Activated T-helper 1 cell treated with anti-CD3 and anti-CD28 coated beads, Interleukin-2, amount 50 U/mL, for 16 hours (primary cell): ENCODE measurements at regions not wholly inside any gene's neighbourhood (a gene's known extent, or its start where the extent isn't known, plus 50 kb on each side); places are given as distances from the start of the nearest gene placed in this dataset.

ENCODE experiments used
- DNase-seq, 2 donors: peaks; one replicate each; pipeline ENCODE4 v3.0.0-alpha.2; 2020; ENCODE audit warnings: low read depth in 1 of 2, low spot score in 1 of 2

DNA sequence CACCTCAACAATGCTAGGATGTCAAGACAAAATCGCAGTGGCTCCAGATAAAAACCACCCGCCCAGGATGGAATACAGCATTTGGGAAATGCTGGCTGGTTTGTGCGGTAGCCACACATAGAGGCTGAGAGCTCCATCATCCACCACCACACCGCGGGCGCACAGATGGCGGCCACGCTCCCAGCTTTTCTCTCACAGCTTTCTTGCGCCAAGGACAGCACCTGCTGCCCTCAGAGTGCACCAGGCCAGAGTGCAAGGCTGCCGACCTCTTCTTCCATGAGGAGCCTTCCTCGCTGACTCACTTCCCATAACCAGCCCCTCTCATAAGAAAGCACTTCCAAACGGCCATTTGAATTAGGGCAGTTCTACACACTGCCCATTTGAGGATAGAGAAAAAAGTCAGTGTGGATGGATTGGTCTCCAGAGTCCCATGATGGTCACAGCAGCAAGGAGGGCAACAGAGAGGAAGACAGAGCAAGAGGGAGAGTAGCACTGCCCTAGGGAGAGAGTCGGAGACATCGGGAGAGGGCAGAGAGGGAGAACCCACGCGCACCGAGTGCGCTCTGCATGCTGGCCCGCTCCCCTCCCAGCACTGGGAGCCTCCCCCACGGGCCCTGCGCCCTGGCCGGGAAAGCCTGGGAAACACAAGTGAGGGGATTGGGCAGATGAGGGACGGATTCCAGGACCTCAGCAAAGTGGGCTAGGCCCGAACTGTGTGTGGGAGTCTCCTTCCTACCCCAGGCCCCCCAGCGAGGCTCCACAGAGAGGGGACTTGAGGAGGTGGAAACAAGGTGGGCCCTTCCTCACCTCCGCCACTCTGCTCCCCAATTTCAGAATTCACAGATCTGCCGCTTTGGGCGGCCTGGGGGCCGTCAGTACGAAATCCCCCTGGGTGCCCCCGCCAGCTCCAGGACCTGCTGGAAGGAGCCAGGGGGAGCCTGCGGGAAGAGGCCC, 156.9 kb downstream of the USP12 start:
- DNase-seq: no peak

DNA sequence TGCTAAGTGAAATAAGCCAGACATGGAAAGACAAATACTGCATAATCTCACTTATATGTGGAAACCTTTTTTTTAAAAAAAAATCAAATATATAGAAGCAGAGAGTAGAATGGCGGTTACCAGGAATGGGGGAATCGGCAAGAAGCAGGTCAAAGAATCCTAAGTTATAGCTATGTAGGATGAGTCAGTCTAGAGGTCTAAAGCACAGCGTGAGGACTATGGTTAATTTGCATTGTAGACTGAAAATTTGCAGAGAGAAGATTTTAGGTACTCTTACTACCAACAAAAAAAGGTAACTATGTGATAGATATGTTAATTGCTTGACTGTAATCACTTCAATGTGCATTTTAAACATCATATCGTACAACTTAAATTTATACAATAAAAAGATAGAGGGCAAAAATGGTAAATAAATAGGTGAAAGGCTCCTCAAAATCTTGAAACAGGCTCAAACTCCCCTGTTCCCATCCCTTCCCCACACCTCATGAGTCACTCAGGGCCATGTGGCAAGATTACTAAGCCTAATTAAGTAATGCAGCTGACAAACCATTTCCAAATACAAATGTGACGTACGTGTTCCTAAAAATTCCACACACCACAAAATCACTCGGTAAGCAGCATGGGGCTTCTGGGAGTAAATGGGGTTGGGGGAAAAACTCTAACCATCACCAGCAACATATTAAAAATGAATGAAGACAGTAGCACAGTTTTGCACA, 159.0 kb downstream of the USP12 start:
- no peak for DNase-seq

DNA sequence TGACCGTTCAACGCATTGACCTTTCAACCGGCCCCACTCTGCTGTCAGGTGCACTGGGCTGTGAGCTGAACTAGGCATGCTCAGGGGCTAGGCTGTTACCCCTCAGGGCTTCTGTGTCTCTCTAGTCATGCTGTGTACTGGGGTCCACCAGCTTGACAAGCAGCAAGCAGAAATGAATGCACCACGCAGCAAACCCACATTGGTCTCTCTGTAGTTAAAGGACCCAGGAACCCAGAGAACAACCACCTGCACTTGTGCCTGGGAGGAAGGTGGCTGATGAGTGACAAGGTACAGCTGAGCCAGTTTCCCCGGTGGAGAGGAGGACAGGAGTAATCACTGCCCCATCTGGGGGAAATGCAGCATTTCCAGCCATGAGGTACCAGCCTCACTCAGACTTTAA, 159.9 kb downstream of the USP12 start:
- DNase-seq: no peak

DNA sequence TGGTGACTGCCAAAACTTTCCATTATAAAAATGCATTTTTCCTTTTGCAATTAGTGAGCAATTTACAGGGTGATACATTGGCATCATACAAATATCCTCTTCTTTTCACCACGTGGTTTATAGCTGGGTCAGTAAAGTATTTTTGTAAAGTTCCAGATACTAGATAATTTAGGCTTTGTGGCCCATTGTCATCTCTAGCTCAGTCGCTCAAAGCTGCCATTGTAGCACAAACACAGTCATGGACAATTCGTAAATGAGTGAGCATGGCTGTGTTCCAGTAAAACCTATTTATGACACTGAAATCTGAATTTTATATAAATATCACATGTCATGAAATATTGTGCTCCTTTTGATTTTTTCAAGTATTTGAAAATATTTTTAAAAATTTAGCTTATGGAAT, 162.9 kb downstream of the USP12 start:
- no peak for DNase-seq

DNA sequence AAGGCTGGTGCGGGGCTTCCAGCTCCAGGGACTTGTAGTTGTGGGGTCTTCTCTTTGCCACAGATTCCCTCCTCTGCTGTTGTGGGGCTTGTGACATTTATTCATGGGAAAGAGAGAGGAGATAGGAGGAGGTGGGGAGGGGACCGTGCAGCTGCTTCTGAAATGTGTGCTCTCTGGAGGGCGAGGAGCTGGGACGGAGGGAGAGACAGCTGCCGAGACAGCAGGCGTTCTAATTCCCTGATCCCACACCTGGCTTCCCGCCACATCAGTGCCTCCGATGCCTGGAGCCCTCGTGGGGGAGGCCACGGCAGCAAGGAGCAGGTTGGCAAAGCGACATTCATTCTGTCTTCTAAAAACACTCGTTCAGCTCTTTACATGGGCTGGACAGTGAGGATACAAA, 164.4 kb downstream of the USP12 start:
- no peak for DNase-seq

DNA sequence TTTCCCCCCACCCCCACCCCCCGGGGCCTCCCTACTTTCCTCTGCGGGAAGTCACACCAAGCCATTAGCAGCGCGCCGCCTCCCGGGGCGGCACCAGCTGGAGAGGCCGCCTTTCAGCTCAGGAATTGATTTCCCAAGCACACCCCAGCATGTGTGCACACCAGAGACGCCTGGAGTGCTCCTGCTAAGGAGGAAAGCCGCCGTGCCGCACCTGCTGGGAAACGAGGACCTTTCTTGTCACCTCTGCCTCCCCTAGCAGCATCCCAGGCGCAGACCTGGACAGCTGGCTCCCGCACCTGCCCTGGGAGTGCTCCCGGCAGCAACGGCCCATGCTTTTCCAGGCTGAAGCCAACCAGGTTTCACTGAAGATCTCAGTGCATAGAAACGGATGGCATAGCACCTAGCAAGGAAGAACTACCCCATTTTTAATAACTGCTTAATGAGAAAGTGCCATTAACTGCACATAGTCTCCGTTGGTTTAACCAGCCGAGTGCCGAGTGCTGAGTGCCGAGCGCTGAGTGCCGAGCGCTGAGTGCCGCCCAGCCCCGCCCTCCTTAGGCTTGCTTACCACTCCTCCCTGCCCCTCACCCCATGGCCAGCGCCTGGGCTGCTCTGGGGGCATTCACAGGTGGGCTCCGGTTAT, 165.0 kb downstream of the USP12 start:
- DNase-seq: no peak

DNA sequence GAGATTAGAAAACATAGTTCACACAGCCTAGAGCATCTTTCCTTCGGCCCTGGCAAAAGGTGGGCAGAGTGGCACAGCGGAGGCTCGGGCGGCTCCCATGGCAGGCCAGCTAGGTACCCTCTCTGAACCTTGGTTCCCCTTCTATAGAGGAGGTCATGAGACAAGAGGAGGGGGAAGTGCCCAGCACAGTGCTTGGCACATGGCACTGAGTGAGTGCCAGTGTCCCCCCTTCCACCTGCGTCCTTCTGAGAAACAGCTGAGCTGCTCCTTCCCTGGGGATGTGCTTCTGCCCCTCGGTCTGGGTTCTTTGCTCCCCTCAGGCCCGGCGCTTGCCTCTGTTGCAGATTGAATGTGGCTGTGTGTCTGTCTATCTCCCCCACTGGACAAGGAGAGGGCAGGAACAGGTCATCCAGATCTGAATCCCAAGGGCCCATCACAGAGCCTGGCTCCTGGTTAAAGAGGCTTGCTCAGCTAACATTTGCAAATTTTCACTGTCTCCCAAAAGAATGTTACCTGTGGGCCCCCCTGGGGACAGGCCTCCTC, 165.6 kb downstream of the USP12 start:
- DNase-seq: no peak

DNA sequence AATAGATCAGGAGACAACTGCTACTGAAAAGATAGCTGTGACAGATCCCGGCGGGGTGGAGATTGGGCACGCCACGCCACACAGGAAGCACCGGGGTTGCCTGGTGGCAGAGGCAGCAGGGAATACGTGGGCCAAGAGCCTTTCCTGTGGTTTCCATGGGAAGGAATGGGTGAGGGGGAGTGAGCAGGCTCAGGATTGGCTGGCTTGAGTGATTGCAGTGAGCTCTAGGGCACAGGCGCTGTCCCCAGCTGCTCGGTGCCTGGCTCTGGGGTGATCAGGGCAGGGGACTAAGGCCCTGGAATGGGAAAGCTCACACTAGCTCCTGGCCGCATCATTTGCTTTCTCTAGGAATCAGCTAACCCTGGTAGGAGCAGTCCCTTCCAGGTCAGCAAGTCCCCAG, 166.1 kb downstream of the USP12 start:
- no peak for DNase-seq

DNA sequence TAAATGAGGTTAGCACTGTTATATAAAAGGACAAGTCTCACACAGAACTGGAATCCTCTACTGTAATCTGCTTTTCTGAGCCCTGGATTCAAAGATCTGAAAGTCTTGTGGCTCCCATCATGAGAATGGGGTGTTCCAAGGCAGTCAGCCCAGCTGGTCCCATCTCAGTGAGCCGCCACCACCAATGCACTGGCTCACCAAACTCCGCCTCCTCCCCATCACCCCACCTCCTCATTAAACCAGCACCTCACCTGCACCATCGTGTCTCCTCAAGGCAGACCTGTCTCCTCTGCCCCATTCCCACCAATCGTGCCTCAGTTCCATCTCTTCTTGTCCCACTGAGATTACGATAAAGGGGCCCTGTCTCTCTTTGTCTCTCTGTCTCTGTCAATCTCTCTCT, 166.7 kb downstream of the USP12 start:
- DNase-seq: no peak

DNA sequence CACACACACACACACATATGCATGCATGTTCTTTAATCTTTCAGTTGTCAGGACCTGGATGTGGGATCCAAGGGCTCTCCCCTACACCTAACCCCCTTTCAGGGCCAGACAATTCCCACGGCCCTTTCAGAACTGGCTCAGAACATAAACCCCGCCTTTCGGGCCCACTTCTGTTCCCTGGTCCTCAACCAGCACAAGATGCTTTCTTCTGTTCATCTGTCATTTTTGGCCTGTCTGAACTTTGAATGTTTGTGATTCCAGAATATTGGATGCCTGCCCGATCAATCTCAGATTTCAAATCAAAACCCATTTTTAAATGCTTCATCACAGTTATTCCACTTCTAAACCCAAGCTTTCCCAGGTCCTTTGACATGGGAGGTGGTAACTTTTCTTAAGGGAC, 167.3 kb downstream of the USP12 start:
- no peak for DNase-seq

DNA sequence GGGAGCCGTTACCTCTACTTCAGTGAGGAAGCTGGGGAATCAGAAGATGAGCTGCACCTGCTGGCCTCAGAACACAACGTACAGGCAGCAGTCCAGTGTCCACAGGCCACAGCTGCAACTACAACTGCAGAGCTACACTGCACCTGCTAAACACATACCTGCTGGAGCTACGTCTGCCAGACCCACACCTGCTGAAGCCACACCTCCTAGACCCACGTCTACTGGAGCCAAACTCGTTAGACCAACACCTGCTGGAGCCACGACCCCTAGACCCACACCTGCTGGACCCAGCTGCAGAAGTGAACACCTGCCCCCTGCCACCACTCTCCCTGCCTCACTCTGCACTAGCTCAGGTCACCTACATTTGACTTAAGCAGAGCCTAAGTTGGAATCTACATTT, 169.9 kb downstream of the USP12 start:
- DNase-seq: no peak

DNA sequence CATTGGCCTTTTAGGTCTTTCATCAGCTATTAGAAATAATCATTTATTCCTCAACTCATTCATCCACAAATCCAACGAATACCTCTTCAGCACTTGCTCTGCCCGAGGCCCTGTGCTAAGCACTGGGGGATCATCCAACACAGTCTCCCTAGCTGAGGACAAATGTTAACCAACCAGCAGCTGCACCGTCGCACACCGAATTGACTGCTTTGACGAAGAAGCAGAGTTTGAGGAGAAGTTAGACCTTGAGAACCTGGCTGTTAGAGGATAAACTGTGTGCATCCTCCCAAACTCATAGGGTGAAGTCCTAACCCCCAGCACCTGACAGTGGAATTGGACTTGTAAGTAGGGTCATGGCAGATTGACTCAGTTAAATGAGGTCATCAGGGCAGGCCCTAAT, 170.9 kb downstream of the USP12 start:
- no peak for DNase-seq

DNA sequence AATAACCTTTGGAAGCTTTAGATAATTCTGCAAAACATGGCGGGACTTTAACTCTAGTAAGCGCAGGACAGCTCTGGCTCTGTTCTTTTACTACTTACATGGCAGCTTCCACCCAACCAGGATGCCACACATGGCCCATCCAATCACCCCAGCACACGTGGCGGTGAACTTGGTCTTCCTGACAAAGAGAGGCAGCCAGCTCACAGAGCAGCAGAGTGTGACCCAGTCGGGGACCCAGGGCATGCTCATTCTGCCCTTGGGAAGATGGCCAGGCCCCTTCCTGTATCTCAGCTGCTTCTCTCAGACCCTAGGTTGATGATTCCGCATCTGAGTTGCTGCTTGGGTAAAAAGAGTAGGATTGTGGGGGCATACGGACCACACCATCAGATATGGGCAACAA, 172.1 kb downstream of the USP12 start:
- no peak for DNase-seq

DNA sequence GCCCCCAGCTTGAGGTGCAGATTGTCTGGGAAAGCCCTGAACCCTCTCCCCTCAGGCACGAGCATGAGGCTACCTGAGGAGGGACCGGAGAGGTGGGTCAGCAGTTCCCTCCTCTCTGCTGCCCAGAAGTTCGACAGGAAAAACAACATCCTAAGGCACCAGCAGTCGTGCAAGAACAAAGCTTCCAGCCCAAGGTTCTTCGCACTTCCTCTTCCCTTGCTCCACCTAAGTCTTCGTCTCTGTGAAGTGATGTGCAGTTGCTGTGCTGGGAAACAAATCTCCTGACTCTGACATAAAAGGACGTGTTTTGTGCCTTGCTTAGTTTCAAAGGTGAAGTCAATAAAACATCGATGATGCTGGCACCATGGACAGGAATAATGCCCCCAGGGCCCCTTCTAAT, 173.3 kb downstream of the USP12 start:
- no peak for DNase-seq

DNA sequence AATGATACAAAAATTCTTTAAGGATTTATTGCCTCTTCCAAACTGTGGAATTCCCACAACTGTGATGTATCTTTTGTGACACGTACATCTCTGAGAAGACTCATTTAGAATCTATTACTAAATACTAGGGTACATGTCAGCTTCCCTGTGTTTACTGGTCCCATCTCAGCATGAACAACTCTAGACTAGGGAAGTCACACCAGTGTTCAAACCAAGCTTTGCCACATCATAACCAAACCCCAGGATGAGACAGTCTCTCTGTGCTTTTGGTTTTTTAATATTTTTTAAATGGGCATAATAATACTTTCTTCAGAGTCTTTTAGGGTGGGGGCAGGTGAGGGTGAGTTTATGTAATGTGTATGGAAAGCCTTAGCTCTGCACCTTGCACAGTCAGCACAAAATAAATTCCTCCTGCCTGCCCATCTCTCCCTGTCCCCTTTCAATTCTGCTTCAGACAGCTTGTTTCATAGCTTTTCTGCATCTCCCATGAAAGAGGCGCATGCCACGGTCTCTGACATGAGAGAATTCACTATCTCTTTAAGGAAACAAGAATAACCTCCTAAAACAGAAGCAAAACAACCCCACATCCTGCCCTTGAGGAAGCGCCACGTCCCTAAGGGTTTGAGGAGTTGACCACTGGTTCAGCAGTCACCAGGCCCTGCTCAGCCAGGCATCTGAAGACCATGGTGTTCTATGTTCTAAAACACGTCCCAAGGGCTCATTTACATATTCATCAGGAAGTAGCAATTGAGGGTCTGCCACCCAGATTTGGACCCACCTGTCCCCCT, 174.5 kb downstream of the USP12 start:
- DNase-seq: no peak

DNA sequence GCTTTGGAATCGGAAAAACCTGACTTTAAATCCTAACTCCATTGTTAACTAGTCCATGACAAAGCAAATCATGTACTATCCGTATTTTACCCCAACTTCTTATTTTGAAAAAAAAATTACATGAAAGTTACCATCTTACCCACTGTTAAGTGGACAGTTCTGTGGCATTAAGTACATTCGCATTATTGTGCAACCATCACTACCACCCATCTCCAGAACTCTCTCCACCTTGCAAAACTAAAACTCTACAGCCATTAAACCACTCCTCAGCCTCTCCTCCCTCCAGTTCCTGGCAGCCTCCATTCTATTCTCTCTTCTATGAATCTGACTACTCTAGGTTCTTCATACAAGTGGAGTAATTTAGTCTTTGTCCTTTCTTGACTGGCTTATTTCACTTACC, 176.5 kb downstream of the USP12 start:
- no peak for DNase-seq

DNA sequence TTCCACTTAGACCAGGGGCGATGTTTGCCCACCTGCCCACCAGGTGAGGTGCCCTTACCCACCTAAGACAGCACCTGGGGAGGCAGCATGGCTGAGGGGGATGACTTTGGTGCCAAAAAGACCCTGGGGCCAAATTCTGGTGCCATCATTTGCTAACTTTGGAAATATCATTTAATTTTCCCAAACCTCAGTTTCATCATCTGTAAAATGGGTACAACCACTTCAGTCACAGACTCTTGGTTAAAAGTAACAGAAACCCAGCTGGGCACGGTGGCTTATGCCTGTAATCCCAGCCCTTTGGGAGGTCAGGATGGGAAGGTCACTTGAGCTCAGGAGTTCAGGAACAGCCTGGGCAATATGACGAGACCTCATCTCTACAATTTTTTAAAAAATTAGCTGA, 177.8 kb downstream of the USP12 start:
- DNase-seq: no peak

DNA sequence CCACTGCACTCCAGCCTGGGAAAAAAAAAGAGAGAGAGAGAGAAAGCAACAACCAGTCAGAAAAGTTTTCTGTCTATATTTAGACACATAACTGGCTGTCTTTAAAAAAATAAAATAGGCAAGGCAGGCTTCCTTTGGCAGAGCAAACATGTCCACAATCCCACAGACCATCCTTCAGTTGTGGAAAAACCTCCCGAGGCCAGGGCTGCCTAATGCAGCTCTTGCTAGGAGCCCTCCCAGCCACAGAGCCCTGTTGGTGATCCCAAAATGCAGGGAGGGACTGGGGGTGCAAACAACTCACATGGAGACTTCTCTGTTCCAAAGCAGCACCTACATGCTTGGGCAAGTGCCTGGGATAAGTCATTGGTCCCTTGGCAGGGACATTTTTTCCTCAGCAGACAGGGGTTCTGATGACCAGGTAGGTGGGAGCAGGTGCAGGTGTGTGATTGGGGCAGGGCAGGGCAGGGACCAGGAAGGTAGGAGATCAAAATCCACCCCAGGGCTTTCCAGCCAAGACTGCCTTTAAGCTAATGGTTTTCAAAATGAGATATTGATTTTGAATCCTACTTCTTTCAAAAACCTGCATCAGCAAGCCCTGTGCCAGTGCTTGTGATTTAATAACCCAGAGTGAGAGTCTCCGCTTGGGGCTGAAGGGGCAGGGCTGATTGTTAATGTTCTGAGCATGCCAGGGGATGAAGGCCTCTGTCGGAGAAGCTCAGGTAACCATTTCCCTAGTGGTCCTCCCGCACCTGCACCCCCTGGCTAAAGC, 178.5 kb downstream of the USP12 start:
- no peak for DNase-seq

DNA sequence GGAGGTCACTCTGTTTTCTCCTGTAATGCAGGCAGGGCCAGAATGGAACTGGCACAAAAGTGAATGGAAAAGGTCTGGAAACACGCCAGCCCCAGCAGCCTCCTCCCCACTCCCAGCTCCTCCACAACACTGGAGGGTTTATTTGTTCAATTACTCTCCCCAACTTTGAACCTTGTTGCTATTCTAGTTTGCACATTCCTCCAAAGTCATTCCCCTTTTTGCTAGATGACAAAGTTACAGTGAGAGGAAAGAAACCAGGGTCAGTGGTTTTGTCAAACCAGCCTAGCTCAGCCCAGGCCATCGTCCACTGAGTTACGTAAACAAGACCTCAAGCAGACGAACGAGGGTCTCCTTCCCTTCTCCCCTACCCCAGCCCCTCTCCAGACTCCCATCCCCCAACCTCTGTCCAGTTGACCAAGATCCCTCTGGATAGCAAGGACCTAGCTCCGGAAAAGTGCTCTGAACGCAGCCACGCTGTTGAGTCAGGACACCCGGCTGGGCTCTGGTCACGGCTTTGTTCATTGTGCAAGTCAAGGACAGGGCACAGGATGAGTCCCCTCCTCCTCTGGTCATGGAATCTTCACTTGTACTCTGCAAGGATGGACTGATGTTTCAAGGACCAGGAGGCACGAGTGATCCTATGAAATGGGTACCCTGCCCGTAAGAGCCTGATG, 180.0 kb downstream of the USP12 start:
- no peak for DNase-seq
